GM23248 (cell line): ENCODE measurements at regions not wholly inside any gene's neighbourhood (a gene's known extent, or its start where the extent isn't known, plus 50 kb on each side); places are given as distances from the start of the nearest gene placed in this dataset.

Source experiments
- DNase-seq: peaks from one replicate; pipeline ENCODE4 v3.0.0-alpha.2; 2015
- H2AFZ ChIP-seq: fragments of 200-600 bp; sonication (generic); 2 replicates; pipeline ENCODE4 v1.6.1; 2016; ENCODE audit warnings: antibody characterized with exemption
- H3F3A ChIP-seq: fragments of 200-600 bp; sonication (generic); 2 replicates; pipeline ENCODE4 v1.6.1; 2016; ENCODE audit warnings: mild to moderate bottlenecking, antibody characterized with exemption, mixed run types; ENCODE audit not compliant: insufficient read depth
- H3K27ac ChIP-seq: fragments of 200-600 bp; sonication (generic); 2 replicates; pipeline ENCODE4 v1.5.1; 2016; ENCODE audit warnings: mild to moderate bottlenecking
- H3K27me3 ChIP-seq: fragments of 200-600 bp; sonication (generic); replicated peaks from 2 replicates; pipeline ENCODE4 v1.6.1; 2016; ENCODE audit warnings: mild to moderate bottlenecking; ENCODE audit not compliant: insufficient read depth
- H3K36me3 ChIP-seq: fragments of 200-600 bp; sonication (generic); 2 replicates; pipeline ENCODE4 v1.6.1; 2016; ENCODE audit warnings: low read depth, mild to moderate bottlenecking
- H3K4me1 ChIP-seq: fragments of 200-600 bp; sonication (generic); 2 replicates; pipeline ENCODE4 v1.6.1; 2016; ENCODE audit warnings: mild to moderate bottlenecking; ENCODE audit not compliant: insufficient read depth
- H3K4me2 ChIP-seq: fragments of 200-600 bp; sonication (generic); one replicate; pipeline ENCODE4 v1.6.1; 2016; ENCODE audit warnings: mild to moderate bottlenecking; ENCODE audit not compliant: unreplicated experiment
- H3K4me3 ChIP-seq: fragments of 200-600 bp; sonication (generic); 2 replicates; pipeline ENCODE4 v1.5.1; 2016; ENCODE audit warnings: mild to moderate bottlenecking
- H3K79me2 ChIP-seq: fragments of 200-600 bp; sonication (generic); 2 replicates; pipeline ENCODE4 v1.6.1; 2016; ENCODE audit warnings: mild to moderate bottlenecking; ENCODE audit not compliant: insufficient read depth
- H3K9ac ChIP-seq: fragments of 200-600 bp; sonication (generic); 2 replicates; pipeline ENCODE4 v1.6.1; 2016; ENCODE audit warnings: mild to moderate bottlenecking
- H3K9me2 ChIP-seq: fragments of 200-600 bp; sonication (generic); 2 replicates; pipeline ENCODE4 v1.6.1; 2016; ENCODE audit warnings: mixed run types, mild to moderate bottlenecking, moderate library complexity; ENCODE audit not compliant: insufficient read depth
- H3K9me3 ChIP-seq: fragments of 200-600 bp; sonication (generic); one replicate; pipeline ENCODE4 v1.6.1; 2017; ENCODE audit warnings: low read depth
- H4K20me1 ChIP-seq: fragments of 200-600 bp; sonication (generic); 2 replicates; pipeline ENCODE4 v1.6.0; 2016; ENCODE audit not compliant: insufficient read depth
- EZH2 ChIP-seq: fragments of 200-600 bp; sonication (generic); IDR thresholded peaks from 2 replicates; pipeline ENCODE4 v1.6.1; 2018; ENCODE audit warnings: antibody characterized with exemption, mild to moderate bottlenecking; ENCODE audit not compliant: insufficient read depth, poor library complexity, severe bottlenecking
- EZH2phosphoT487 ChIP-seq: fragments of 200-600 bp; sonication (generic); IDR thresholded peaks from 2 replicates; pipeline ENCODE4 v1.6.1; 2018; ENCODE audit warnings: antibody characterized with exemption, moderate library complexity, mild to moderate bottlenecking, low read depth; ENCODE audit not compliant: insufficient read depth
- WGBS, 2 experiments: methylation state at CpG; one replicate each; pipeline ENCODE4 v1.1.6; 2015 to 2017; ENCODE audit warnings: low lambda C conversion rate in 2 of 2, low coverage in 1 of 2; ENCODE audit errors: missing lambda C conversion rate in 2 of 2; 5-methylcytosine and 5-hydroxymethylcytosine counted together
- in situ Hi-C: fragments of 300-500 bp; cut with MboI; formaldehyde crosslinking; loops from 2 replicates; pipeline ENCODE4 v1.15.0; 2020

GRCh38 chr5:105428451-105429380, 1866.1 kb upstream of the NUDT12 start:
- no peaks in the 10 kb centered on the region for H3K4me1 ChIP-seq
- H3K27me3 ChIP-seq, result no peaks in the 10 kb centered on the region
- no peaks in the 10 kb centered on the region for H3K9me2 ChIP-seq
- H3K4me2 ChIP-seq, result no peak overlapping the region
- in situ Hi-C loops, result no loop called here
- no peak overlapping the region for H3K9ac ChIP-seq
- 9 to 10% methylated on average over 2 of the region's 2 CpGs for WGBS, 2 experiments
- H2AFZ ChIP-seq, result no peak overlapping the region
- no peak overlapping the region for H3K27ac ChIP-seq
- no peaks in the 10 kb centered on the region for H3K79me2 ChIP-seq
- H3K4me3 ChIP-seq, result no peak overlapping the region
- H3F3A ChIP-seq, result no peaks in the 10 kb centered on the region
- no peaks in the 10 kb centered on the region for H3K9me3 ChIP-seq
- no peaks in the 10 kb centered on the region for H3K36me3 ChIP-seq
- TF ChIP-seq EZH2phosphoT487 (no peak), EZH2 (no peak)
- DNase-seq, result no peak
- H4K20me1 ChIP-seq, result no peaks in the 10 kb centered on the region

DNA sequence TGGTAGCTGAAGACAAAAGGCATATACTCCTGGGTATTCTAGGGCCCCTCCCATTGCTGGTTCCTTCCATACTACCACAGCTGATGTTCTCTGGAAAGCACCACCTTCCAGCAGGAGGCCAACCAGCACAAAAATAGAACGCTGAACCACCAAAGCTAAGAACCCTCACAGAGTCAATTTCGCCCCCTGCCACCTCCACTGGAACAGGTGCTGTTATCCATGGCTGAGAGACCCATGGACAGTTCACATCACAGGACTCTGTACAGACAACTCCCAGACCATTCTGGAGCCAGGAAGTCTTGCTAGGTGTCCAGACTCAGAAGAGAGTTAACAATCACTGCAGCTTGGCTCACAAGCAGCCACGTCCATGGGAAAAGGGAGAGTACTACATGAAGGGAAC, 1851.5 kb upstream of the NUDT12 start:
- no peak overlapping the region for H3K27ac ChIP-seq
- no peaks in the 10 kb centered on the region for H3K9me2 ChIP-seq
- TF ChIP-seq EZH2phosphoT487, result no peak
- no peak for TF ChIP-seq EZH2
- H3K36me3 ChIP-seq, result no peaks in the 10 kb centered on the region
- no peaks in the 10 kb centered on the region for H3K27me3 ChIP-seq
- H3K9me3 ChIP-seq, result no peaks in the 10 kb centered on the region
- H3K79me2 ChIP-seq, result no peaks in the 10 kb centered on the region
- H2AFZ ChIP-seq, result no peak overlapping the region
- H3K4me2 ChIP-seq, result no peak overlapping the region
- DNase-seq, result no peak
- no peak overlapping the region for H3K4me3 ChIP-seq
- no peaks in the 10 kb centered on the region for H3F3A ChIP-seq
- H4K20me1 ChIP-seq, result no peaks in the 10 kb centered on the region
- in situ Hi-C loops, result no loop called here
- H3K9ac ChIP-seq, result no peak overlapping the region
- WGBS, 2 experiments, result 24 to 28% methylated on average over 3 of the region's 3 CpGs
- H3K4me1 ChIP-seq, result no peaks in the 10 kb centered on the region

- DNase-seq, result no peak
- in situ Hi-C loops, result no loop called here
- Histone ChIP-seq H3F3A (no peaks in the 10 kb centered on the region), H3K79me2 (no peaks in the 10 kb centered on the region), H3K4me1 (no peaks in the 10 kb centered on the region), H3K4me2 (no peak overlapping the region), H2AFZ (no peak overlapping the region), H3K4me3 (no peak overlapping the region), H3K9ac (no peak overlapping the region), H3K27ac (no peak overlapping the region), H3K9me3 (no peaks in the 10 kb centered on the region), H3K36me3 (no peaks in the 10 kb centered on the region), H3K27me3 (no peaks in the 10 kb centered on the region), H3K9me2 (no peaks in the 10 kb centered on the region), H4K20me1 (no peaks in the 10 kb centered on the region)
- WGBS, 2 experiments, result 53 to 58% methylated on average over 9 of the region's 9 CpGs
- TF ChIP-seq EZH2 (no peak), EZH2phosphoT487 (no peak)
Measured at GRCh38 chr5:105413406-105413990, 1850.9 kb upstream of the NUDT12 start.

- Histone ChIP-seq H3K4me1 (no peaks in the 10 kb centered on the region), H3K4me3 (no peak overlapping the region), H3F3A (no peaks in the 10 kb centered on the region), H3K4me2 (no peak overlapping the region), H3K9me2 (no peaks in the 10 kb centered on the region), H3K36me3 (no peaks in the 10 kb centered on the region), H3K9ac (no peak overlapping the region), H3K79me2 (no peaks in the 10 kb centered on the region), H3K27me3 (no peaks in the 10 kb centered on the region), H4K20me1 (no peaks in the 10 kb centered on the region), H3K27ac (no peak overlapping the region), H3K9me3 (peaks cover 6% of the 10 kb centered on the region), H2AFZ (no peak overlapping the region)
- in situ Hi-C loops, result no loop called here
- no peak for DNase-seq
- 36 to 38% methylated on average over 1 of the region's 1 CpG for WGBS, 2 experiments
- TF ChIP-seq EZH2, result no peak
- no peak for TF ChIP-seq EZH2phosphoT487
Measured at GRCh38 chr5:105409695-105410094, 1847.1 kb upstream of the NUDT12 start.
